IPS DF 6.9 (cell line): ENCODE measurements at regions not wholly inside any gene's neighbourhood (a gene's known extent, or its start where the extent isn't known, plus 50 kb on each side); places are given as distances from the start of the nearest gene placed in this dataset.

Experiments
- DNase-seq: peaks from one replicate; pipeline ENCODE4 v3.0.0-alpha.2; 2013; ENCODE audit warnings: low read depth, low spot score
- H3K27ac ChIP-seq: one replicate; pipeline ENCODE4 v1.5.1; 2013; ENCODE audit warnings: low read length, control low read depth
- H3K27me3 ChIP-seq: 2 replicates; pipeline ENCODE4 v1.6.1; 2013; ENCODE audit warnings: mild to moderate bottlenecking, low read length; ENCODE audit not compliant: control insufficient read depth, insufficient read depth
- H3K36me3 ChIP-seq: 2 replicates; pipeline ENCODE4 v1.6.1; 2013; ENCODE audit warnings: low read length; ENCODE audit not compliant: control insufficient read depth, insufficient read depth
- H3K4me1 ChIP-seq: 2 replicates; pipeline ENCODE4 v1.6.1; 2013; ENCODE audit warnings: low read length; ENCODE audit not compliant: control insufficient read depth, insufficient read depth
- H3K4me3 ChIP-seq: 2 replicates; pipeline ENCODE4 v1.5.1; 2013; ENCODE audit warnings: mild to moderate bottlenecking, low read length
- H3K9me3 ChIP-seq: 2 replicates; pipeline ENCODE4 v1.6.1; 2013; ENCODE audit warnings: low read length, inconsistent platforms; ENCODE audit not compliant: control insufficient read depth, insufficient read depth
- WGBS: extraction: QIAGEN DNeasy Blood & Tissue Kit; methylation state at CpG from one replicate; pipeline ENCODE4 v1.1.7; 2013; ENCODE audit warnings: mixed read lengths, missing lambda C conversion rate; ENCODE audit not compliant: insufficient read length, insufficient coverage; 5-methylcytosine and 5-hydroxymethylcytosine counted together

- no peak overlapping the region for H3K4me3 ChIP-seq
- no peak overlapping the region for H3K27ac ChIP-seq
- no peaks in the 10 kb centered on the region for H3K36me3 ChIP-seq
- no CpG with 5 or more reads among the region's 2 CpGs for WGBS
- no peaks in the 10 kb centered on the region for H3K27me3 ChIP-seq
- DNase-seq: no peak
- H3K9me3 ChIP-seq: no peaks in the 10 kb centered on the region
- H3K4me1 ChIP-seq: no peaks in the 10 kb centered on the region
Observed at GRCh38 chr13:97577026-97577425, 143.1 kb downstream of the RAP2A start.

DNA sequence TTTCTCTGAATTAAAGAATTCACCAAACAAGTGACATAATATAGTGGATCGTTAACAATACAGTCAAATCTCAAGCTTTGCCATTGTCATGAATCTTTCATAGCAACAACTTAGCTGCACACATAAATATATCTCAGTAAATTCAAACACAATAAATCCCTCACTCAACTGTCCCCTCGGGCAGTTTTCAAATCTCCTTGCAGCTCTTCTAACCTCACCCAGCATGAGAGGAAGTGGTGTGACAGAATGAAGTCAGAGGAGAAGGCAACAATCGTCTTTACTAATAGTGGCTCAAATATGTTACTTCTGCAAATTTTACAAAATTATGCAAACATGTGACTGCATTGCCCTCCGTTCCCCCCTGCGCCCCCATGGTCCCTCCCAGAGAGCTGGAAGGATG is 148.2 kb downstream of the RAP2A start:
- DNase-seq: no peak

DNA sequence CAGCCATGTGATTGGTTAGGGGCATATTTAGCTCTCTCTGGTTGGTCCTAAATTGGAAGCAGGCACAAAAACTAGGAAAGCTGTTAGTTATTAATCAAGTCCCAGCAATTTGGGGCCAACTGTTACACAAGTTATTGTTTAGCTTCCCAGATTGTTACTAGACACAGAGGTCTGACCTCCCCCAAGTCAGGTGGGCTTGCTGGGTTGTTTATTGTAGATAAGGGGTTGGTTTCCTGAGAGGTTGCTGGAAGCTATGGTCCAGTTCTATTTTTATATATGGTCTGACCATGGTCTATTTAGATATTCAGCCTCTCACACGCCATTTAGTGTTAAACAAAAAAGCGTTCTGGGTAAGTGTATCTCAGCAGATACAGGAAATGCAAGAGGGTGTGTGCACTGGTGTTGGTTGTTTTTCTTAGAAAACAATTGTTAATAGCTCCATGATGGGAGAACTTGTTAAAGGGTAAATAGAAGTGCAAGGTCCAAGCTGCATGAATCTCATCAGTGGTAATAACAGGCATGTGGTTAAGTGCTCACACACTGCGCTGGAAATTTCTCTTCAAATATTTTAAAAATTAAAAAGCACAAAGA is 150.0 kb downstream of the RAP2A start:
- Histone ChIP-seq H3K9me3 (no peaks in the 10 kb centered on the region), H3K4me3 (no peak overlapping the region), H3K27me3 (no peaks in the 10 kb centered on the region), H3K4me1 (no peaks in the 10 kb centered on the region; the same call in 1 of the 2 replicates), H3K27ac (no peak overlapping the region), H3K36me3 (no peaks in the 10 kb centered on the region)
- no CpG with 5 or more reads among the region's 3 CpGs for WGBS
- DNase-seq: no peak

More for the DNA sequence above, 148.2 kb downstream of the RAP2A start:
- no peak overlapping the region for H3K27ac ChIP-seq
- no peaks in the 10 kb centered on the region for H3K27me3 ChIP-seq
- H3K4me1 ChIP-seq: no peaks in the 10 kb centered on the region; the same call in 1 of the 2 replicates
- no peak overlapping the region for H3K4me3 ChIP-seq
- H3K9me3 ChIP-seq: no peaks in the 10 kb centered on the region
- WGBS: no CpG with 5 or more reads among the region's 5 CpGs
- no peaks in the 10 kb centered on the region for H3K36me3 ChIP-seq

DNA sequence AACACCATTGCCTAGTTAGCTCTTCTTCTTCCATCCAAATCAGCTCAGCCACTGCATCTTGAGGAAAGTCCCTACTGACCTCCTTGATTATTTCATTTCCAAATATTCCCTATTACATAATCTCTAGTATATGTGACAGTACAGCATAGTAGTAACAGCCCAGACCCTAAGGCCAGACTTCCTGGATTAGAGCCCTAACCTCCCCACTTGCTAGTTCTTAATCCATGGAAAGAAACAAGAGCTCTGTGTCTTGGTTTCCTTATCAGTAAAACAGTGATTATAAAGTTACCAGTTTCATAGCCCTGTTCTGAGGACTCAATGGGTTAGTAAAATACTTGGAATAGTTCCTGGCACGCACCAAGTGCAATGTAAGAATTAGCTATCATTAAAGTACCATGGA is 153.0 kb downstream of the RAP2A start:
- H3K36me3 ChIP-seq: no peaks in the 10 kb centered on the region
- DNase-seq: no peak
- H3K4me1 ChIP-seq: no peaks in the 10 kb centered on the region; the same call in 1 of the 2 replicates
- no peak overlapping the region for H3K27ac ChIP-seq
- H3K27me3 ChIP-seq: no peaks in the 10 kb centered on the region
- H3K9me3 ChIP-seq: no peaks in the 10 kb centered on the region
- WGBS: no CpG with 5 or more reads among the region's 1 CpG
- H3K4me3 ChIP-seq: no peak overlapping the region

DNA sequence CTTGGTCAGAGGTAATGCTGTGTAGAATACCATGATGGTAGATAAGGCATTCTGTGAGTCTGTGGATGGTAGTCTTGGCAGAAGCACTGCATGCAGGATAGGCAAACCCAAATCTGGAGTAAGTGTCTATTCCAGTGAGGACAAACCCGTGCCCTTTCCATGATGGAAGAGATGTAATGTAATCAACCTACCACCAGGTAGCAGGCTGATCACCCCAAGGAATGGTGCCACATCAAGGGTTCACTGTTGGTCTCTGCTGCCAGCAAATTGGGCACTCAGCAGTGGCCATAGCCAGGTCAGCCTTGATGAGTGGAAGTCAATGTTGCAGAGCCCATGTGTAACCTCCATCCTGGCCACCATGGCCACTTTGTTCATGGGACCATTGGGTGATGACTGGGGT is 155.0 kb downstream of the RAP2A start:
- no CpG with 5 or more reads among the region's 1 CpG for WGBS

DNA sequence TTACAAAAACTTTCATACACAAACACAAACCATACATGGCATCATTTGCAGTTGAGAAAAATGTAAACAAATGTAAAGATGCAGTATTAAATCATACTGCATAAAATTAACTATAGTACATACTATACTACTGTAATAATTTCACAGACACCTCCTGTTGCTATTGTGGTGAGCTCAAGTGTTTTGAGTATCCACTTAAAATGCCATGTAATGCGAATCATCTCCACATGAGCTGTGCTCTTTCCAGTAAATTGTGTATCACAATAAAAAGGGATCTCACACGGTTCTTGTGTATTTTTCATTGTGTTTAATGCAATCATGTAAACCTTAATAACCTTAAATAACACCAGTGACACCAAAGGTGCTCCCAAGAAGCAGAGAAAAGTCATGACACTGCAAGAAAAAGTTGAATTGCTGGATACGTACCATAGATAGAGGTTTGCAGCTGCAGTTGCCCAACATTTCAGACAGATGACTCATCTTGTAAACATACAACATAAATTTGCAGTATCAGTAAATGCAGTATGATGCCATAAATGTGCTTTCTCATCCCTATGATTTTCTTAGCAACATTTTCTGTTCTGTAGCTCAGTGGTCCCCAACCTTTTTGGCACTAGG is 166.6 kb downstream of the RAP2A start:
- Histone ChIP-seq H3K27me3 (no peaks in the 10 kb centered on the region), H3K9me3 (no peaks in the 10 kb centered on the region), H3K36me3 (no peaks in the 10 kb centered on the region), H3K27ac (no peak overlapping the region), H3K4me3 (no peak overlapping the region), H3K4me1 (no peaks in the 10 kb centered on the region)
- WGBS: no CpG with 5 or more reads among the region's 3 CpGs
- DNase-seq: no peak

More for the DNA sequence above, 155.0 kb downstream of the RAP2A start:
- H3K9me3 ChIP-seq: no peaks in the 10 kb centered on the region
- no peaks in the 10 kb centered on the region for H3K27me3 ChIP-seq
- no peak for DNase-seq
- H3K4me1 ChIP-seq: no peaks in the 10 kb centered on the region; the same call in 1 of the 2 replicates
- H3K4me3 ChIP-seq: no peak overlapping the region
- no peak overlapping the region for H3K27ac ChIP-seq
- no peaks in the 10 kb centered on the region for H3K36me3 ChIP-seq

- WGBS: no CpG with 5 or more reads among the region's 3 CpGs
- no peak for DNase-seq
- Histone ChIP-seq H3K9me3 (no peaks in the 10 kb centered on the region), H3K27ac (no peak overlapping the region), H3K4me3 (no peak overlapping the region), H3K4me1 (no peaks in the 10 kb centered on the region; the same call in 1 of the 2 replicates), H3K27me3 (no peaks in the 10 kb centered on the region), H3K36me3 (no peaks in the 10 kb centered on the region)
Observed at GRCh38 chr13:97615266-97615665, 181.3 kb downstream of the RAP2A start.

- no peaks in the 10 kb centered on the region for H3K9me3 ChIP-seq
- no peak overlapping the region for H3K27ac ChIP-seq
- no peak overlapping the region for H3K4me3 ChIP-seq
- no peak for DNase-seq
- no peaks in the 10 kb centered on the region for H3K27me3 ChIP-seq
- no peaks in the 10 kb centered on the region for H3K36me3 ChIP-seq
- no peaks in the 10 kb centered on the region; the same call in 1 of the 2 replicates for H3K4me1 ChIP-seq
Observed at GRCh38 chr13:97616385-97616784, 182.4 kb downstream of the RAP2A start.

DNA sequence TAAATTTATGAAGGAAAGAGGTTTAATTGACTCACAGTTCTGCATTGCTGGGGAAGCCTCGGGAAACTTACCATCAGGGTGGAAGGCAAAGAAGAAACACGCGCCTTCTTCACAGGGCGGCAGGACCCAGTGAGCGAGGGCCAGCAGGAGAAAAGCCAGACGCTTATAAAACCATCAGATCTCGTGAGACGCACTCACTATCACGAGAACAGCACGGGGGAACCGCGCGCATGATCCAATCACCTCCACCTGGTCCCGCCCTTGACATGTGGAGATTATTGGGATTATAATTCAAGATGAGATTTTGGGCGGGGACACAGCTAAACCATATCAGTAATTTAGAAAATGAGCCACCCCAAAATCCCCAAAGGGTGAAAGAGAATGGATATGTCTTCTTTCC is 187.1 kb downstream of the RAP2A start:
- H3K27me3 ChIP-seq: no peaks in the 10 kb centered on the region
- H3K4me3 ChIP-seq: no peak overlapping the region
- WGBS: no CpG with 5 or more reads among the region's 15 CpGs
- H3K9me3 ChIP-seq: no peaks in the 10 kb centered on the region
- no peaks in the 10 kb centered on the region; the same call in 1 of the 2 replicates for H3K4me1 ChIP-seq
- no peak for DNase-seq
- H3K27ac ChIP-seq: no peak overlapping the region
- no peaks in the 10 kb centered on the region for H3K36me3 ChIP-seq

GRCh38 chr13:97621631-97622030 is 187.7 kb downstream of the RAP2A start:
- H3K4me3 ChIP-seq: no peak overlapping the region
- H3K9me3 ChIP-seq: no peaks in the 10 kb centered on the region
- no peaks in the 10 kb centered on the region for H3K27me3 ChIP-seq
- H3K27ac ChIP-seq: no peak overlapping the region
- no peaks in the 10 kb centered on the region for H3K36me3 ChIP-seq
- no CpG with 5 or more reads among the region's 10 CpGs for WGBS
- peak; percentile 7 for DNase-seq
- H3K4me1 ChIP-seq: no peaks in the 10 kb centered on the region; the same call in 1 of the 2 replicates

- WGBS: no CpG with 5 or more reads among the region's 4 CpGs
- no peaks in the 10 kb centered on the region for H3K27me3 ChIP-seq
- H3K27ac ChIP-seq: no peak overlapping the region
Observed at GRCh38 chr13:97627566-97627965, 193.6 kb downstream of the RAP2A start.

More at GRCh38 chr13:97627566-97627965, 193.6 kb downstream of the RAP2A start:
- H3K4me3 ChIP-seq: no peak overlapping the region
- H3K36me3 ChIP-seq: no peaks in the 10 kb centered on the region
- no peaks in the 10 kb centered on the region for H3K4me1 ChIP-seq
- peak; percentile 13 for DNase-seq
- no peaks in the 10 kb centered on the region for H3K9me3 ChIP-seq
